Hepatocyte (in vitro differentiated cells): ENCODE measurements at regions not wholly inside any gene's neighbourhood (a gene's known extent, or its start where the extent isn't known, plus 50 kb on each side); places are given as distances from the start of the nearest gene placed in this dataset.
A peak's percentile ranks its signal among the peaks of the same experiment; 100 is the strongest.

Experiments
- DNase-seq: peaks from one replicate; pipeline ENCODE4 v3.0.0-alpha.2; 2016; ENCODE audit warnings: low spot score
- H2AFZ ChIP-seq: fragments of 200-600 bp; sonication (generic); 2 replicates; pipeline ENCODE4 v1.6.0; 2016; ENCODE audit warnings: antibody characterized with exemption, mild to moderate bottlenecking
- H3K27ac ChIP-seq: fragments of 200-600 bp; sonication (generic); 2 replicates; pipeline ENCODE4 v1.5.1; 2016; ENCODE audit warnings: mild to moderate bottlenecking
- H3K27me3 ChIP-seq: fragments of 200-600 bp; sonication (generic); 2 replicates; pipeline ENCODE4 v1.6.1; 2016
- H3K36me3 ChIP-seq: fragments of 200-600 bp; sonication (generic); replicated peaks from 2 replicates; pipeline ENCODE4 v1.5.1; 2016; ENCODE audit warnings: low read depth; ENCODE audit not compliant: insufficient read depth
- H3K4me1 ChIP-seq: fragments of 200-600 bp; sonication (generic); 2 replicates; pipeline ENCODE4 v1.5.1; 2016; ENCODE audit warnings: mild to moderate bottlenecking, moderate library complexity; ENCODE audit not compliant: insufficient read depth
- H3K4me2 ChIP-seq: fragments of 200-600 bp; sonication (generic); 2 replicates; pipeline ENCODE4 v1.6.0; 2016
- H3K4me3 ChIP-seq: fragments of 200-600 bp; sonication (generic); 2 replicates; pipeline ENCODE4 v1.5.1; 2016; ENCODE audit warnings: mild to moderate bottlenecking
- H3K79me2 ChIP-seq: fragments of 200-600 bp; sonication (generic); 2 replicates; pipeline ENCODE4 v1.6.0; 2017; ENCODE audit warnings: mild to moderate bottlenecking
- H3K9me2 ChIP-seq: fragments of 200-600 bp; sonication (generic); replicated peaks from 2 replicates; pipeline ENCODE4 v1.6.0; 2017; ENCODE audit warnings: mild to moderate bottlenecking; ENCODE audit not compliant: insufficient read depth
- H3K9me3 ChIP-seq: fragments of 200-600 bp; sonication (generic); 2 replicates; pipeline ENCODE4 v1.5.1; 2016; ENCODE audit warnings: low read depth, mild to moderate bottlenecking
- H4K20me1 ChIP-seq: fragments of 200-600 bp; sonication (generic); 2 replicates; pipeline ENCODE4 v1.6.0; 2016; ENCODE audit warnings: mild to moderate bottlenecking; ENCODE audit not compliant: insufficient read depth, poor library complexity, severe bottlenecking
- CTCF ChIP-seq: fragments of 200-600 bp; sonication (generic); IDR thresholded peaks from 2 replicates; pipeline ENCODE4 v1.5.1; 2016; ENCODE audit warnings: antibody characterized with exemption, mild to moderate bottlenecking; ENCODE audit not compliant: poor library complexity
- EZH2 ChIP-seq: fragments of 200-600 bp; sonication (generic); IDR thresholded peaks from 2 replicates; pipeline ENCODE4 v1.6.1; 2016; ENCODE audit warnings: antibody characterized with exemption, mild to moderate bottlenecking, borderline replicate concordance
- EZH2phosphoT487 ChIP-seq: fragments of 200-600 bp; sonication (generic); IDR thresholded peaks from one replicate; pipeline ENCODE4 v1.6.1; 2018; ENCODE audit warnings: antibody characterized with exemption, mild to moderate bottlenecking, low read depth, moderate library complexity; ENCODE audit not compliant: unreplicated experiment, severe bottlenecking
- WGBS: methylation state at CpG from one replicate; pipeline ENCODE4 v1.1.6; 2016; ENCODE audit warnings: low lambda C conversion rate; ENCODE audit errors: missing lambda C conversion rate; 5-methylcytosine and 5-hydroxymethylcytosine counted together

DNA sequence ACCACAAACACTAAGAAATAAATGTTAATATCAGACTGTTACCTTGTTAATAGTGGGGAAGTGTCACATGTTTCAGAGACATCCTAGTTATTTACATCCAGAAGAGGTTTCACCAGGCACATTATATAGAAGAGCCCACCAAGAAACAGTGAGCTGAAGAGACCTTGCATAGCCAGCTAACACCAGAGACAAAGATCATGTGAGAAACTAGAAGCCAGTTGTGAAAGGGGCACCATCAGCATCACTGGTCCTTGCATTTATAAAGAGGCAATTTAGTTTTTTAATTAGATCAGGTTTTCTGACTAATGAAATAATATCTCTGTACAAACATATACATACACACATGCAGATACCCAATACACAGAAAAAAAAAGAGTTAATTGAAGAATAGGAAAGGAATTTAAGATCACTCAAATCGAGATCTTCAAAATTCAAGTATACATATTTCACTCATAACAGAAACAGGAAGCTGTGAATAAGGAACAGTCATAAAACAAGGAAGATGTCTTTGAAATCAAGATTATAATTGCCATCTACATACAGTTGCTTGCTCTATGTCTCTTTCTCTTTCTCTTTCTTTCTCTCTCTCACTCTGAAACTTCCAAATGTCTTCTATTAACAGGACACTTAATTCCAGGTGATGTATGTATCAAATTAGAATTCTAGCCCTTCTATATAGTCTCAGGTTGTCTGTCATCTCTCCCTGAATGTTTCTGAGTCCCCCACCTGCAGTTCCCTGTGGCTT is 348.7 kb downstream of the ETS1 start:
- no peak overlapping the region for H3K4me2 ChIP-seq
- H3K27ac ChIP-seq = no peak overlapping the region
- TF ChIP-seq CTCF = no peak
- no peak overlapping the region for H2AFZ ChIP-seq
- no peak overlapping the region for H3K4me3 ChIP-seq
- WGBS = 73% methylated on average over 1 of the region's 1 CpG
- no peaks in the 10 kb centered on the region for H3K27me3 ChIP-seq
- DNase-seq = no peak
- H3K9me2 ChIP-seq = no peaks in the 10 kb centered on the region
- H3K36me3 ChIP-seq = no peaks in the 10 kb centered on the region
- H3K4me1 ChIP-seq = peaks cover 20% of the 10 kb centered on the region
- no peaks in the 10 kb centered on the region for H3K9me3 ChIP-seq
- no peaks in the 10 kb centered on the region for H4K20me1 ChIP-seq
- no peaks in the 10 kb centered on the region for H3K79me2 ChIP-seq

DNA sequence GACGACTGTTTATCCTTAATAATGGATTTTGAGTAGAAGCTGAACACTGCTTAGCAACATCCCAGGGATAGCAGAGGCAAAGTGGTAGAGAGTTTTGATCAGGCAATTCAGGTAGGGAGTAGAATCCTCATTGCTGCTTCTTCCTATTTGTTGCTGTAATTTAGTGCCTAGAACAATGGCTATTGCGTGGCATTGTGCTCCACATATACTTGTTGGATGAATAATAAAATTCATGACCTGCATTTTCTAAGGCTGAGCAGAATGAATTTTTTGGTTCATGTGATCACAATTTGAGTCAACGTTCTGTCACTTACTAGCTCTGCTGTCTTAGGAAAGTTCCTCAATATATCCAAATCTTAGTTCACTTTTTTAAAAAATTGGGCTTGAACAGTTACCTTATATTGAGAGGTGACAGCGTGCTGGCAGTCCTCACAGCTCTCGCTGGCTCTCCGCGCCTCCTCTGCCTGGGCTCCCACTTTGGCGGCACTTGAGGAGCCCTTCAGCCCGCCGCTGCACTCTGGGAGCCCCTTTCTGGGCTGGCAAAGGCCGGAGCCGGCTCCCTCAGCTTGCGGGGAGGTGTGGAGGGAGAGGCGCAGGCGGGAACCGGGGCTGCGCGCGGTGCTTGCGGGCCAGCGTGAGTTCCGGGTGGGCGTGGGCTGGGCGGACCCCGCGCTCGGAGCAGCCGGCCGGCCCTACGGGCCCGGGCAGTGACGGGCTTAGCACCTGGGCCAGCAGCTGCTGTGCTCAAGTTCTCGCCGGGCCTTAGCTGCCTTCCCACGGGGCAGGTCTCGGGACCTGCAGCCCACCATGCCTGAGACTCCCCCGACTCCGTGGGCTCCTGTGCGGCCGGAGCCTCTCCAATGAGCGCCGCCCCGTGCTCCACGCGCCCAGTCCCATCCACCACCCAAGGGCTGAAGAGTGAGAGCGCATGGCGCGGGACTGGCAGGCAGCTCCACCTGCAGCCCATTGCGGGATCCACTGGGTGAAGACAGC is 350.6 kb downstream of the ETS1 start:
- peaks cover 20% of the 10 kb centered on the region for H3K4me1 ChIP-seq
- H3K9me2 ChIP-seq = no peaks in the 10 kb centered on the region
- H3K4me3 ChIP-seq = no peak overlapping the region
- no peak overlapping the region for H2AFZ ChIP-seq
- H3K27me3 ChIP-seq = no peaks in the 10 kb centered on the region
- no peak for DNase-seq
- no peaks in the 10 kb centered on the region for H4K20me1 ChIP-seq
- no peaks in the 10 kb centered on the region for H3K36me3 ChIP-seq
- H3K9me3 ChIP-seq = no peaks in the 10 kb centered on the region
- H3K4me2 ChIP-seq = peak overlapping the region; percentile 12
- H3K27ac ChIP-seq = peak overlapping the region; percentile 84
- WGBS = 95% methylated on average over 42 of the region's 49 CpGs
- no peaks in the 10 kb centered on the region for H3K79me2 ChIP-seq
- TF ChIP-seq EZH2 = no peak
- no peak for TF ChIP-seq EZH2phosphoT487
- TF ChIP-seq CTCF = no peak

DNA sequence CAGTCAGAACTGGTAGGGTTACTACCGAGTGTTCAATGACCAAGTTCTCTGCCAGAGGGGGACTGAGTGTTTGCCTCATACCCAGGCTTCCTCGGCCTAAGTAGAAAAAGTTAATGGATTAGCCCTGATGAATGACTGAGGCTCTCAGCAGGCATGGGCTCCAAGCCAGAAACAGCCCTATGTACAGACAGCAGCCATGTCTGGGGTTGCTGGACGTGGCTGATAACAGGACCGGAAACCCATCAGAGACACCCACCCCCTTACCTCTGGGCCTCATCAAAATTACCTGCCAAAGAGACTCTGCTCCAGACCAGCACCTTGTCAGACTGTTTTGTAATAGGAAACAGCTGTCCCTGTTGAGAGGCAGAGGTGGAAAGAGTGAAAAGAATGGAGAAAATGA is 351.4 kb downstream of the ETS1 start:
- H3K36me3 ChIP-seq = no peaks in the 10 kb centered on the region
- H3K4me2 ChIP-seq = peak overlapping the region; percentile 12
- H2AFZ ChIP-seq = no peak overlapping the region
- peak overlapping the region; percentile 84 for H3K27ac ChIP-seq
- no peaks in the 10 kb centered on the region for H3K79me2 ChIP-seq
- 32% methylated on average over 4 of the region's 4 CpGs for WGBS
- peak; percentile 31 for DNase-seq
- H3K4me1 ChIP-seq = peaks cover 20% of the 10 kb centered on the region
- no peaks in the 10 kb centered on the region for H4K20me1 ChIP-seq
- H3K27me3 ChIP-seq = no peaks in the 10 kb centered on the region
- TF ChIP-seq EZH2phosphoT487 (no peak), EZH2 (no peak), CTCF (no peak)
- no peaks in the 10 kb centered on the region for H3K9me2 ChIP-seq
- no peak overlapping the region for H3K4me3 ChIP-seq
- H3K9me3 ChIP-seq = no peaks in the 10 kb centered on the region
